GM23338 (cell line): ENCODE measurements at regions not wholly inside any gene's neighbourhood (a gene's known extent, or its start where the extent isn't known, plus 50 kb on each side); places are given as distances from the start of the nearest gene placed in this dataset.

Source experiments
- CTCF ChIP-seq, 2 experiments: fragments of 200-600 bp in 1 of 2; sonication (generic) in 1 of 2; conservative IDR thresholded peaks; 2 replicates each; pipeline versions ENCODE4 v1.5.1 to v1.6.1; 2016 to 2017; ENCODE audit warnings: antibody characterized with exemption in 2 of 2, low read depth in 2 of 2, mild to moderate bottlenecking in 2 of 2, moderate library complexity in 1 of 2
- EZH2 ChIP-seq: fragments of 200-600 bp; sonication (generic); IDR thresholded peaks from one replicate; pipeline ENCODE4 v1.8.0; 2017; ENCODE audit warnings: antibody characterized with exemption, mild to moderate bottlenecking, low read depth; ENCODE audit not compliant: unreplicated experiment
- EZH2phosphoT487 ChIP-seq: fragments of 200-600 bp; sonication (generic); IDR thresholded peaks from one replicate; pipeline ENCODE4 v1.8.1; 2018; ENCODE audit warnings: antibody characterized with exemption; ENCODE audit not compliant: unreplicated experiment
- NANOG ChIP-seq: IDR thresholded peaks from 2 replicates; pipeline ENCODE4 v1.6.1; 2016; ENCODE audit warnings: antibody characterized with exemption, borderline replicate concordance
- POLR2AphosphoS5 ChIP-seq: IDR thresholded peaks from 2 replicates; pipeline ENCODE4 v1.6.1; 2016; ENCODE audit warnings: antibody characterized with exemption, low read depth

DNA sequence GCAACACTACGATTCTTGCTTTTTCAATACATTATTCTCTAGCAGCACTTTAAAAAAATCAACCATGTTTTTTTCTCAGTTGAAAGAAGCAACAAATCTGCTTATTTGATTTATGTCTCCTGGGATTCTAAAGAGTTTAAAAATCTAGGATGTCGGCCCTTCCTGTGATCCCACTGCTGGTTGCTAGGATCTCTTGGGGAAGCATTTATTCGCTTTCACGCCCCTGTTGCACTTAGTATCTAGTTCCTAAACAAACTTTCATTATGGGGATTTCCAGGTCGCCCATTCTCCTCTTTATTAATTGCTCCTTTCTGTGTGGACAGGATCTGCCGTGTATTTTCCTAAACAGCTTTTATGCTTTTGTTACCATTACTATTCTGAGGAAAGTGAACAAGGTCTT lies 313.5 kb downstream of the AGTPBP1 start:
- TF ChIP-seq POLR2AphosphoS5 (no peak), CTCF (conservative IDR thresholded peaks at IDR 0.05; ENCODE audit: low read depth in 2 of 2) (no peak), EZH2phosphoT487 (no peak), NANOG (no peak), EZH2 (no peak)
